ENCODE measurements at regions not wholly inside any gene's neighbourhood (a gene's known extent, or its start where the extent isn't known, plus 50 kb on each side); places are given as distances from the start of the nearest gene placed in this dataset.

DNA sequence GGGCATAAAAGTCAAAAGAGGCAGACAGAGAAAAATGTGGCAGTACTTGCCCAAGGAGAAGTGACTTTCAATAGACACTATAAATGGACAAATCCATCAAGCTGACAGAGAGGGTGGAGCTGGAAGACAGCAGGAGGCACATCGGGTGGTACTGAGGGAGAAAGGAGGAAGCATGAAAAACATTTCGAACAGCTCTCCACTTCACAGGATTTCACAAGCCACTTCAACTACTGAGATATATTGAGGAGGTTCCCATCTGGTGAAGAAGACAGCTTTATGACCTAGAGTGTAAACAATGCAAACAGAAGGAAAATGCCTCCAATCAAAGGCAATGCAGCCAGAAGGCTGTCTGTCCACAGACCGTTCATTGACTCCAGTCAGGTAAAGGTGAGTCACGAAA is 259.4 kb upstream of the ECI2 start:
- no peak overlapping the region for H3K14ac ChIP-seq (ENCODE audit: low read length)
- H3K9ac ChIP-seq (ENCODE audit: low read length) = no peak overlapping the region
- no peak overlapping the region for H2BK5ac ChIP-seq (ENCODE audit: low read depth, low read length, poor library complexity)
- H3K4me1 ChIP-seq (ENCODE audit: control insufficient read depth in 1 of 2, insufficient read depth in 2 of 2, low read length in 2 of 2) = peaks cover 3 to 4% of the 10 kb centered on the region in 2 experiments
- H4K91ac ChIP-seq (ENCODE audit: low read depth, low read length) = no peak overlapping the region
- DNase-seq = peak; percentile 39 to 73
- no peaks in the 10 kb centered on the region for H3K36me3 ChIP-seq (ENCODE audit: control insufficient read depth in 1 of 2, insufficient read depth in 2 of 2, low read length in 2 of 2)
- no peak overlapping the region for H4K12ac ChIP-seq (ENCODE audit: low read depth, low read length)
- no peak overlapping the region for H3K4me2 ChIP-seq (ENCODE audit: low read length)
- peaks cover 1% of the 10 kb centered on the region for H3K9me3 ChIP-seq (ENCODE audit: insufficient read depth, low read depth, low read length)
- no CpG with 5 or more reads among the region's 4 CpGs for WGBS (ENCODE audit: extremely low coverage, insufficient coverage, insufficient read length)
- H3K79me2 ChIP-seq (ENCODE audit: control insufficient read depth, insufficient read depth, low read length, poor library complexity) = no peaks in the 10 kb centered on the region
- no peak overlapping the region for H3K27ac ChIP-seq (ENCODE audit: low read depth, low read length)
- H3K23ac ChIP-seq (ENCODE audit: low read length) = no peak overlapping the region
- H3K4me3 ChIP-seq (ENCODE audit: low read depth, low read length) = no peak overlapping the region
- no peak overlapping the region for H2BK120ac ChIP-seq (ENCODE audit: insufficient read depth, low read length, poor library complexity)
- no peak overlapping the region for H3K18ac ChIP-seq (ENCODE audit: low read length)
- no peak overlapping the region for H4K8ac ChIP-seq (ENCODE audit: low read depth, low read length)
- H2AK5ac ChIP-seq (ENCODE audit: low read length) = no peak overlapping the region
- H3K79me1 ChIP-seq (ENCODE audit: low read length) = peaks cover 5% of the 10 kb centered on the region
- H2AFZ ChIP-seq (ENCODE audit: insufficient read depth, low read length, poor library complexity) = no peak overlapping the region
- H2BK12ac ChIP-seq (ENCODE audit: low read length) = no peak overlapping the region
- no peak overlapping the region for H3K4ac ChIP-seq (ENCODE audit: low read depth, low read length)
- no peaks in the 10 kb centered on the region for H3K27me3 ChIP-seq (ENCODE audit: insufficient read depth, low read length)

DNA sequence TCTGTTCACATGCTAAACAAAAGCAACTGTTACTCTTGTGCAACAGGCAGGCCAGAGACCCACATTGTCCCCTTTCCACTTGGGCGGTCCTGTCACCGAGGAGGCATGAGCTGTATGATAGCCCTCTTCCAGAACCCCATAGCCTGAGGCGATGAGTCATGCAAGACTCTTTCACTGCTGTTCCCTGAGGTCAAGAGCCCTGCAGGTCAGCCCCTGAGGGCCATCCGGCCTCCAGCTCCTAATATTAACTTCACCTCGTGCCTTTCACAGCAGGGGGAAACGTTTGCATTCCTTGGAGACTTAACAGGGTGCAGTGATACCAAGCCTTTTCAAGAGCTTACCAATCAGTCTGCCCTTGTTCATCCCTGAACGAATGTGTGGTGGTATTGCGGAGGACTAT is 253.3 kb upstream of the ECI2 start:
- H3K9me3 ChIP-seq (ENCODE audit: insufficient read depth, low read depth, low read length) = peaks cover 6% of the 10 kb centered on the region
- no peak overlapping the region for H2BK12ac ChIP-seq (ENCODE audit: low read length)
- H3K4me1 ChIP-seq (ENCODE audit: control insufficient read depth in 1 of 2, insufficient read depth in 2 of 2, low read length in 2 of 2) = peaks cover 3 to 5% of the 10 kb centered on the region in 2 experiments
- no peak overlapping the region for H3K4me2 ChIP-seq (ENCODE audit: low read length)
- no peak overlapping the region for H3K23ac ChIP-seq (ENCODE audit: low read length)
- no peak overlapping the region for H4K8ac ChIP-seq (ENCODE audit: low read depth, low read length)
- no peaks in the 10 kb centered on the region for H3K79me2 ChIP-seq (ENCODE audit: control insufficient read depth, insufficient read depth, low read length, poor library complexity)
- H2AK5ac ChIP-seq (ENCODE audit: low read length) = no peak overlapping the region
- no peak overlapping the region for H3K14ac ChIP-seq (ENCODE audit: low read length)
- H3K36me3 ChIP-seq (ENCODE audit: control insufficient read depth in 1 of 2, insufficient read depth in 2 of 2, low read length in 2 of 2) = no peaks in the 10 kb centered on the region
- no peaks in the 10 kb centered on the region for H3K27me3 ChIP-seq (ENCODE audit: insufficient read depth, low read length)
- H2BK120ac ChIP-seq (ENCODE audit: insufficient read depth, low read length, poor library complexity) = no peak overlapping the region
- WGBS (ENCODE audit: extremely low coverage, insufficient coverage, insufficient read length) = no CpG with 5 or more reads among the region's 8 CpGs
- no peak overlapping the region for H3K4ac ChIP-seq (ENCODE audit: low read depth, low read length)
- no peak overlapping the region for H3K27ac ChIP-seq (ENCODE audit: low read depth, low read length)
- H3K4me3 ChIP-seq (ENCODE audit: low read depth, low read length) = no peak overlapping the region
- H4K91ac ChIP-seq (ENCODE audit: low read depth, low read length) = no peak overlapping the region
- no peak overlapping the region for H2BK5ac ChIP-seq (ENCODE audit: low read depth, low read length, poor library complexity)
- H3K79me1 ChIP-seq (ENCODE audit: low read length) = no peaks in the 10 kb centered on the region
- no peak overlapping the region for H3K9ac ChIP-seq (ENCODE audit: low read length)
- peak; percentile 91 to 97 for DNase-seq
- H2AFZ ChIP-seq (ENCODE audit: insufficient read depth, low read length, poor library complexity) = no peak overlapping the region
- H4K12ac ChIP-seq (ENCODE audit: low read depth, low read length) = no peak overlapping the region
- no peak overlapping the region for H3K18ac ChIP-seq (ENCODE audit: low read length)

DNA sequence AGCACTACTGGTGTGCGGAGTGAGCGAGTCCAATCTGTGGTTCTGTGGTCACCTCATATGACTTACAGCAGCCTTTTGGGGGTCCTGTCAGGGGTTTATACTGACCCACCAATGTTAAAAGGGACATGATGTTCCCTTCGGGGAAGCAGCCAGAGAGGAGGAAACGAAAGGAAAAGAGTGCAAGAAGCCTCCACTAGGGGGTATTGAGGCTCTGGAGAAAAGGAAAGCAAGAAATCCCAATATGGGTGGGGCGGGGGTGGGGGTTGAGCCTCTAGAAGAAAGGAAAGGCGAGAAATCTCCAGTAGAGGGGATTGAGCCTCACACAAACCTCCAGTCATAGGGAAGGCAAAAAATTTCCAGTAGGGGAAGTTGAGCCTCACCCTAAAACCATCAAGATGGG is 249.3 kb upstream of the ECI2 start:
- H3K9me3 ChIP-seq (ENCODE audit: insufficient read depth, low read depth, low read length) = peaks cover 12% of the 10 kb centered on the region
- H2AK5ac ChIP-seq (ENCODE audit: low read length) = no peak overlapping the region
- H3K4ac ChIP-seq (ENCODE audit: low read depth, low read length) = no peak overlapping the region
- no peak overlapping the region for H3K27ac ChIP-seq (ENCODE audit: low read depth, low read length)
- no peak overlapping the region for H2BK5ac ChIP-seq (ENCODE audit: low read depth, low read length, poor library complexity)
- WGBS (ENCODE audit: extremely low coverage, insufficient coverage, insufficient read length) = no CpG with 5 or more reads among the region's 6 CpGs
- H3K36me3 ChIP-seq (ENCODE audit: control insufficient read depth in 1 of 2, insufficient read depth in 2 of 2, low read length in 2 of 2) = no peaks in the 10 kb centered on the region
- H3K14ac ChIP-seq (ENCODE audit: low read length) = no peak overlapping the region
- H3K23ac ChIP-seq (ENCODE audit: low read length) = no peak overlapping the region
- no peak overlapping the region for H3K18ac ChIP-seq (ENCODE audit: low read length)
- no peak overlapping the region for H3K9ac ChIP-seq (ENCODE audit: low read length)
- no peaks in the 10 kb centered on the region for H3K27me3 ChIP-seq (ENCODE audit: insufficient read depth, low read length)
- H2BK12ac ChIP-seq (ENCODE audit: low read length) = no peak overlapping the region
- H4K91ac ChIP-seq (ENCODE audit: low read depth, low read length) = no peak overlapping the region
- no peaks in the 10 kb centered on the region for H3K79me1 ChIP-seq (ENCODE audit: low read length)
- H4K8ac ChIP-seq (ENCODE audit: low read depth, low read length) = no peak overlapping the region
- H2BK120ac ChIP-seq (ENCODE audit: insufficient read depth, low read length, poor library complexity) = no peak overlapping the region
- H3K79me2 ChIP-seq (ENCODE audit: control insufficient read depth, insufficient read depth, low read length, poor library complexity) = no peaks in the 10 kb centered on the region
- H3K4me1 ChIP-seq (ENCODE audit: control insufficient read depth in 1 of 2, insufficient read depth in 2 of 2, low read length in 2 of 2) = peaks cover 3 to 5% of the 10 kb centered on the region in 2 experiments
- H3K4me3 ChIP-seq (ENCODE audit: low read depth, low read length) = no peak overlapping the region
- H4K12ac ChIP-seq (ENCODE audit: low read depth, low read length) = no peak overlapping the region
- no peak overlapping the region for H2AFZ ChIP-seq (ENCODE audit: insufficient read depth, low read length, poor library complexity)
- DNase-seq = no peak
- no peak overlapping the region for H3K4me2 ChIP-seq (ENCODE audit: low read length)

DNA sequence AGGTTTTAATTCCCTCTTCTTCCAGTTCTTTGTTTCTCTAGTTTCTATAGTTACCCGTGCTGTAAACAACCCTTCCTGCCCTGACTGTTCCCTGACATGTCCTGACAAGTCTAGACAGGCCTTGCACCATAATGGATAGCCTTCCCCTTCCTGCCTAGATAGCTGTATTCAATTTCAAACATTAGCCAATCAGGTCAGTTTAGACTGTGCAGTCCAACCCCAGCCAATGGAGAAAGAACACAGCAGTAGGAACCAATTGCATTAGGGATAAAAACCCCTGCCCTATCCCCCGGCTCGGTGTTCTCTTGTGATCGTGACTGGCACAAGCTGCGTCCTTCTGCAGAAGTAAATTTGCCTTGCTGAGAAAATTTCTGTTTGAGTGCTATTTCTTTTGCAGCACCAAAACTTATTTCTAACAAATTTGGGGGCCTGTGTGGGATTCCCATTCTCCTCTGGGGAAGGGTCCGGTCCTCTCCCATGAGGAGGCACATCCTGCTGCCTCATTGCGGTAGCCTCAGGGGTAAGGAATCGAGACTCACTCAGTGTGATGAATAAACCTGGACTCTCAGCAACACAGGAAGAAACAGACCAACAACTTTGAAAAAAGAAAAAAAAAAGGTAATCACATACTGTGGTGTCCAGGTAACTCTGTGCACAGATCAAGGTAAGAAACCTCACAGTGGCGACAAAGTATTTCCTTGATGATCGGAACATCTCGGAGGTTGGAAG is 248.7 kb upstream of the ECI2 start:
- no peak overlapping the region for H2AFZ ChIP-seq (ENCODE audit: insufficient read depth, low read length, poor library complexity)
- no peak overlapping the region for H3K14ac ChIP-seq (ENCODE audit: low read length)
- no peak overlapping the region for H3K4me3 ChIP-seq (ENCODE audit: low read depth, low read length)
- no CpG with 5 or more reads among the region's 11 CpGs for WGBS (ENCODE audit: extremely low coverage, insufficient coverage, insufficient read length)
- no peaks in the 10 kb centered on the region for H3K79me2 ChIP-seq (ENCODE audit: control insufficient read depth, insufficient read depth, low read length, poor library complexity)
- H3K79me1 ChIP-seq (ENCODE audit: low read length) = no peaks in the 10 kb centered on the region
- no peak overlapping the region for H3K9ac ChIP-seq (ENCODE audit: low read length)
- H3K36me3 ChIP-seq (ENCODE audit: control insufficient read depth in 1 of 2, insufficient read depth in 2 of 2, low read length in 2 of 2) = no peaks in the 10 kb centered on the region
- H2BK12ac ChIP-seq (ENCODE audit: low read length) = no peak overlapping the region
- peaks cover 12% of the 10 kb centered on the region for H3K9me3 ChIP-seq (ENCODE audit: insufficient read depth, low read depth, low read length)
- no peak overlapping the region for H3K4ac ChIP-seq (ENCODE audit: low read depth, low read length)
- peaks cover 3 to 5% of the 10 kb centered on the region in 2 experiments for H3K4me1 ChIP-seq (ENCODE audit: control insufficient read depth in 1 of 2, insufficient read depth in 2 of 2, low read length in 2 of 2)
- no peak overlapping the region for H2BK120ac ChIP-seq (ENCODE audit: insufficient read depth, low read length, poor library complexity)
- H3K27ac ChIP-seq (ENCODE audit: low read depth, low read length) = no peak overlapping the region
- H4K91ac ChIP-seq (ENCODE audit: low read depth, low read length) = no peak overlapping the region
- H3K23ac ChIP-seq (ENCODE audit: low read length) = no peak overlapping the region
- DNase-seq = no peak
- H4K12ac ChIP-seq (ENCODE audit: low read depth, low read length) = no peak overlapping the region
- H2BK5ac ChIP-seq (ENCODE audit: low read depth, low read length, poor library complexity) = no peak overlapping the region
- H4K8ac ChIP-seq (ENCODE audit: low read depth, low read length) = no peak overlapping the region
- no peak overlapping the region for H3K18ac ChIP-seq (ENCODE audit: low read length)
- H3K27me3 ChIP-seq (ENCODE audit: insufficient read depth, low read length) = no peaks in the 10 kb centered on the region
- H2AK5ac ChIP-seq (ENCODE audit: low read length) = no peak overlapping the region
- H3K4me2 ChIP-seq (ENCODE audit: low read length) = no peak overlapping the region
